ENCODE measurements at regions not wholly inside any gene's neighbourhood (a gene's known extent, or its start where the extent isn't known, plus 50 kb on each side); places are given as distances from the start of the nearest gene placed in this dataset.

GRCh38 chr17:53472586-53472985, 350.1 kb upstream of the KIF2B start:
- ATAC-seq (no peak), DNase-seq (ENCODE audit: low read depth, low spot score) (no peak)
- no peaks in the 10 kb centered on the region for H3K9me3 ChIP-seq (ENCODE audit: control insufficient read depth, insufficient read depth, low read depth, low read length)
- POLR2A ChIA-PET: no interaction called here
- H3K27ac ChIP-seq (ENCODE audit: low read length): no peak overlapping the region
- TF ChIP-seq TCF7L2 (IDR thresholded peaks at IDR 0.05; ENCODE audit: low read depth, low read length) (no peak), REST (IDR thresholded peaks at IDR 0.05; ENCODE audit: insufficient read depth in 1 of 2, low read depth in 2 of 2, low read length in 1 of 2) (no peak), CTCF (IDR thresholded peaks at IDR 0.05) (no peak), POLR2AphosphoS5 (IDR thresholded peaks at IDR 0.05; ENCODE audit: low read depth, low read length) (no peak), SIN3A (IDR thresholded peaks at IDR 0.05; ENCODE audit: borderline replicate concordance, insufficient read depth, low read depth, low read length) (no peak)
- no TSS peak for BruUV-seq (replicated peaks)
- H3K27me3 ChIP-seq (ENCODE audit: control insufficient read depth, insufficient read depth, low read length): no peaks in the 10 kb centered on the region
- intact Hi-C loops (cut with micrococcal nuclease; ENCODE audit: unreplicated experiment): no loop called here
- no peak overlapping the region for H3K4me3 ChIP-seq (ENCODE audit: low read depth in 2 of 2, low read length in 2 of 2)
- CTCF ChIA-PET: no interaction called here
- no peaks in the 10 kb centered on the region for H3K36me3 ChIP-seq (ENCODE audit: control insufficient read depth, insufficient read depth, low read length)
- in situ Hi-C loops (cut with HindIII; ENCODE audit: low pct_unique_long_range_greater_than_20kb, low sequenced_read_pairs): no loop called here
- H3K4me1 ChIP-seq (ENCODE audit: control insufficient read depth, insufficient read depth, low read length): no peaks in the 10 kb centered on the region

- ChIA-PET CTCF (no interaction called here), POLR2A (no interaction called here)
- Histone ChIP-seq H3K27ac (ENCODE audit: low read length) (no peak overlapping the region), H3K36me3 (ENCODE audit: control insufficient read depth, insufficient read depth, low read length) (no peaks in the 10 kb centered on the region), H3K9me3 (ENCODE audit: control insufficient read depth, insufficient read depth, low read depth, low read length) (no peaks in the 10 kb centered on the region), H3K27me3 (ENCODE audit: control insufficient read depth, insufficient read depth, low read length) (no peaks in the 10 kb centered on the region), H3K4me3 (ENCODE audit: low read depth in 2 of 2, low read length in 2 of 2) (no peak overlapping the region), H3K4me1 (ENCODE audit: control insufficient read depth, insufficient read depth, low read length) (no peaks in the 10 kb centered on the region)
- in situ Hi-C loops (cut with HindIII; ENCODE audit: low pct_unique_long_range_greater_than_20kb, low sequenced_read_pairs): no loop called here
- BruUV-seq (replicated peaks): no TSS peak
- ATAC-seq (no peak), DNase-seq (ENCODE audit: low read depth, low spot score) (no peak)
- intact Hi-C loops (cut with micrococcal nuclease; ENCODE audit: unreplicated experiment): no loop called here
- TF ChIP-seq REST (IDR thresholded peaks at IDR 0.05; ENCODE audit: insufficient read depth in 1 of 2, low read depth in 2 of 2, low read length in 1 of 2): no peak
- no peak for TF ChIP-seq TCF7L2 (IDR thresholded peaks at IDR 0.05; ENCODE audit: low read depth, low read length)
- no peak for TF ChIP-seq CTCF (IDR thresholded peaks at IDR 0.05)
- TF ChIP-seq SIN3A (IDR thresholded peaks at IDR 0.05; ENCODE audit: borderline replicate concordance, insufficient read depth, low read depth, low read length): no peak
- TF ChIP-seq POLR2AphosphoS5 (IDR thresholded peaks at IDR 0.05; ENCODE audit: low read depth, low read length): no peak
Measured at GRCh38 chr17:53471514-53471913, 351.2 kb upstream of the KIF2B start.

Measured in Panc1 (cell line).